LNCAP (cell line): ENCODE measurements at regions not wholly inside any gene's neighbourhood (a gene's known extent, or its start where the extent isn't known, plus 50 kb on each side); places are given as distances from the start of the nearest gene placed in this dataset.

Experiments used
- TF ChIP-seq, protein P1 (sequence below): fragments of 450-650 bp; IDR thresholded peaks from 2 replicates; pipeline ENCODE4 v1.5.1; 2017; ENCODE audit warnings: mild to moderate bottlenecking

DNA sequence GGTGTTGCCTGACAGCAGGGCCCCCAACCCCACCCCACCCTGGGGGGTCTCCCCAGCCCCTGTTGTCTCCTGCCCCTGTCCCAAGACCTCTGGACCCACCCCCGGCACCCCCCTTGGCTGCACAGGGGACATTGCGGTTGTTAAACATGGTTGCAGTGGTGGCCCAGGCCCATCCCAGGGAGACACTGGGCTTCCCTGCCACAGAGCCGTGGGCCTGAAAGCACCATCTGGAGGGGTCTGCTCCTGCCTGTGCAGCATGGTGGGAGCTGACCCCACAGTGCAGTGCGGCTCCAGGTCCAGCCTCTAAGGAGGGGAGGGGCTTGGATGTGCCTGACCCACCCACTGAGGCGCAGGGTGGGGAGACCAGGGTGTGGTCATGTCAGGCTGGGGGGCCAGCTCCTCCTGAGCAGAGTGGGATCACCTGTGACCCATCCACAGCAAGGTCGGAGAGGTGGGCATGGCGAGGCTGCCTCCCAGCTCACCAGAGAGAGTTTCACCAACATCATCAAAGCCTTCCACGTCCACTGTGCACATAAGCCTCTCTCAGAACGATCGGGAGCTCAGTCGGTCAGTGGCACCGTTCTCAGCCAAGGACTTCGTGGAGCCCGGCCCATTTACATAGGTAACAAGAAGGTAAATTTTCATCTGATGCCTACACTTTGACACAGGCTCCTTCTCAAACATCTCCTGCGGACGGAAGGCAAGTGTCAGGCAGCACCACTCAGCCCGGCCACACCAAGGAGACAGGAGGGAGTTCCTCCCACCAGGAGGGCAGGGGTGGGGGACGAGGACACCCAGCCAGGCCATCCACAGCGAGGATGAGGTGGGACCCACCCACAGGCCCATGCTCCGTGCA is 201.1 kb downstream of the BRD1 start:
- TF ChIP-seq, protein P1, sequence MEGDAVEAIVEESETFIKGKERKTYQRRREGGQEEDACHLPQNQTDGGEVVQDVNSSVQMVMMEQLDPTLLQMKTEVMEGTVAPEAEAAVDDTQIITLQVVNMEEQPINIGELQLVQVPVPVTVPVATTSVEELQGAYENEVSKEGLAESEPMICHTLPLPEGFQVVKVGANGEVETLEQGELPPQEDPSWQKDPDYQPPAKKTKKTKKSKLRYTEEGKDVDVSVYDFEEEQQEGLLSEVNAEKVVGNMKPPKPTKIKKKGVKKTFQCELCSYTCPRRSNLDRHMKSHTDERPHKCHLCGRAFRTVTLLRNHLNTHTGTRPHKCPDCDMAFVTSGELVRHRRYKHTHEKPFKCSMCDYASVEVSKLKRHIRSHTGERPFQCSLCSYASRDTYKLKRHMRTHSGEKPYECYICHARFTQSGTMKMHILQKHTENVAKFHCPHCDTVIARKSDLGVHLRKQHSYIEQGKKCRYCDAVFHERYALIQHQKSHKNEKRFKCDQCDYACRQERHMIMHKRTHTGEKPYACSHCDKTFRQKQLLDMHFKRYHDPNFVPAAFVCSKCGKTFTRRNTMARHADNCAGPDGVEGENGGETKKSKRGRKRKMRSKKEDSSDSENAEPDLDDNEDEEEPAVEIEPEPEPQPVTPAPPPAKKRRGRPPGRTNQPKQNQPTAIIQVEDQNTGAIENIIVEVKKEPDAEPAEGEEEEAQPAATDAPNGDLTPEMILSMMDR, result no peak

DNA sequence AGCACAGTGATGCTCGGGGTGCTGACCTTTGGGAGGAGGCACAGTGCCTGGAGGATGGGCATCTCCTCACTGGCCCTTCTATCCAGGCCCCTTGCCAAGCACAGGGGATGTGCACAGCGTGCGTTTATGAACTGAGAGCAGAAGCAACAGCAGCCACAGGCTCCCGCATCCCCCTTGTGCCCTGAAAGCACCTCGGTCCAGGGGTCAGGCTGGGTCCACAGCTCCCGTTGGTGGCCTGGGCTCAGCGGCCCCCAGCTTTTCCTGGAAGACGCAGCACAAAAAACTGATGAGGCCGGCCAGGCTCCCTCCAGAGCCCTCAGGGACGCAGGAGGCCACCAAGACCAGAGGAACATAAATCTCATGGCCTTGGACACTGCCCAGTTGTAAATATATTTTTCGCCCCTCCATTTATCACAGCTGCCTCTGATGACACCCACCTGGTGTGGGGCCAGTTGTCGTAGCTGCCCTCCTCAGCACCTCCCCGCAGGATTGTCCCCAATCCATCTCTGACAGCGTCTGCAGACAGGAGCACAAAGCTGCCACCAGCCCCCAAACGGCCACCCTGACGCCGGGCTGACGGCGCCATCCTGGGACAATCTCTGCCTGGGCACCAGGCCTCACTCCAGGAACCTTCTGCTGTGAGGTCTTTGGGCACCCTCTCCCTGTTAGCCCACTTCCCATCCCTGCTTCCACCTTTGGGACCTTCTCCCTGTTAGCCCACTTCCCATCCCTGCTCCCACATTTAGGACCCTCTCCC is 203.1 kb downstream of the BRD1 start:
- TF ChIP-seq, protein P1, result no peak

DNA sequence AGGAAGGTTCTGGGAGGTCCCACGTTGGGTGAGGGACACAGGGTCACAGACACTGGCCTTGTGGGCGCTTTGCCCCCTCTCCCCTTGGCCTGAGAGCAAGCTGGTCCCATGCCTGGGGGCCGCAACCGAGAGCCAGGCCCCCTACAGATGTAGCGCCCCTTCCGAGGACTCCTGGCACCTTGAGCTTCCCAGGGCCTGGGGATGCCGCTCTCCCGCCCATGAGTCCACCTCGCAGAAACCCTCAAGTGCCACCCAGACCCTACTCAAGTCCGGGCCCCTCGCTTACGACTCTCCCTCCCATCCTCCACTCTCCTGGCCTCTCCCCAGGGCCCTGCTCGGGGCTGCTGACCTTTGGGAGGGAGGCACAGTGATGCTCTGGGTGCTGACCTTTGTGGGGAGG is 204.0 kb downstream of the BRD1 start:
- TF ChIP-seq, protein P1, result no peak

DNA sequence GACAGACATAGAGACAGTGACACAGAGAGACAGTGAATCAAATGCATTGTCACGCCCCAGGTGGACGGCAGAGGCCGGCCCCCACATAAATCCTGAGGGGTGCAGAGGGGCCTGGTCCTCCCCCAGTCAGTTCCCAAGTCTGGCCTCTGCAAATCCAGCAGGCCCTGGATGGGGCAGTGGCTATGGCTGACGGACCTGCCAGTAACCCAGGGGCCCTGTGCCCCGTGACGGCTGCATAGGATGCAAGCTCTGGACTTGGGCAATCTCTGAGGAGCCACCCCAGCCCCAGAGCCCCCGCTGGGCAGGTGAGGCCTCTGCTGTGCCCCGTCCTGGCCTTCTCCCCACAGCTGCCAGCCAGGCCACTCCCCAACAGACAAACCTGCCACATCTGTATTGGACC is 204.5 kb downstream of the BRD1 start:
- TF ChIP-seq, protein P1, result no peak

DNA sequence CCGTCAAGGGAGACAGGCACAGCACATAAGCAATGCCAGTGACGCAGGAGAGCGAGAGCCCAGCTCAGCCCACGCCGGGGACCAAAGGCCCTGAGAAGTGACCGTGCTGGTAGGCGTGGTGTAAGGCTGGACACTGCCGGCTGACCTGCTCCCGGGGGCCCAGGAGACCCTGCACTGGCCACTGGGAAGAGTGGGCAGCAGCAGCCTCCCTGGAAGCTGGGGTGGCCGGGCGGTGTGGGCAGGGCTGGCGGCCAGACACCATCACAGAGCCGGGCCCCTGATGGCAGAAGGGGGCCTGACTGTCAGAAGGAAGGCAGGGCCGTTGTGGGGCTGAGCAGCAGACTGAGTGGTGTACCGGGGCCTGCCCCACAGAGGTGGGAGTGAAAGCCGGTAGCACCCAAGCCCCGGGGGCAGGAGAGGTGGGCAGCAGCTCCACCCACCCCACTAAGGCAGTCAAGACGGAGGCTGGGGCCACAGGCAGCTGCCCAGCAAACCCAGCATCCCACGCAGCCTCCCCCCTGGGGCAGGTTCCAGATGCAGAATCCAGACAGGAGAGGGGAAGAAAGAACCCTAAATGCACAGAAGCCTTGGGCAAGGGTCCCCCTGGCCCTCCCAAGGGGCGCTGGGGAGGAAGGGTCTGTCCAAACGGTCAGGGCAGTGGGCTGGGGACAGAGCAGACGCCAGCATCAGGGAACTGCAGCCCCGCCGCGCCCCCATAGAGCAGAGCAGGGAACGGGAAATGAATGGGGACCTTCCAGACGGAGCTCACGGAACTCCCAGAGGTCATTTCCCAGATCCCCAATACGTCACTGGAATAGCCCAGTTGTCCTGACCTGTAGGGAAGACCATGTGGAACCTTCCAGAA is 205.2 kb downstream of the BRD1 start:
- TF ChIP-seq, protein P1, result no peak

DNA sequence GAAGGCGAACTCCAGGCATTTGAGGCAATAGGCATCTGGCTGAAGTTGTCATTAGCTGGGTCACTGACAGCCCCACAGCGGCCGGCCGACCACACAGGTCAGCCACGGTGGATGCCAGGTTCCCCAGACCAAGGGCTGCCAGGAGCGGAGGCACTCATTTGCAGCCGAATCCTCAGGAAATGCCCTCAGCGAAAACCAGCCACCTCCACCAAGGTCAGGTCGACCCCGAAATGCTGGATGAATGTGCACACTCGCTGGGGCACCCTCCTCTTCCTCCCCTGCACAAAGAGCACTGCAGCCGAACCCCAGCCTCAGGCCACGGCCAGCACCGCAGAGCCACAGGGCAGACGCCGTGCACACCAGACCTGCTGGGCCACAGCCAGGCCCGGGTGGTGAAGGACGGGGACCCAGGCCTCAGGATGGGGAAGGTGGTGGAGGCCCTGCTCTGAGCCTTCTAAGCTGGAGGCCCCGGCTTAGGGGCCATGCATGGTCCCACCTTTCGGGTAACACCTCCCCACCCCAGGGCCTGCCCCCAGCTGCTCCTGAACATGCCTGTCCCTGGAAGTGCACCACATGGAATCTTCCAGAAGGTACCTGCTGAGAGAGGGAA is 206.0 kb downstream of the BRD1 start:
- TF ChIP-seq, protein P1, result no peak

DNA sequence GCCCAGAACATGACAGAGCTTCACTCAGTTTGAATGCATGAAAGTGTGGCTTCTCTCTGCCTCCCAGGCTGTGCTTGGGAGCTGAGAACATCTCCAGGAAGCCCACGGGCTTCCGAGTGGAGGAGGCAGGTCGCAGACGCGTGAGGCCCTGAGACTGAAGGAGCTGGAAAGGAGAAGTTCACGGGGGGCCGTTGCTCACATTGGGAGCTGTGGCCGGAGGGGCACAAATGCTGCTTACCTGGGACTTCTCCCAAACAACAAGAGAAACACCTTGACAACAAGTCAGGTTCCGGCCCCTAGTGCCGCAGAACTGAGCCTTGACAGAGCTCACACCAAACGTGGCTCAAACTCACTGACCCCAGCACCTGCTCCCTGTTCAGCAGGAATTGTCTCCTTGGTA is 207.0 kb downstream of the BRD1 start:
- TF ChIP-seq, protein P1, result no peak
